ENCODE measurements at regions not wholly inside any gene's neighbourhood (a gene's known extent, or its start where the extent isn't known, plus 50 kb on each side); places are given as distances from the start of the nearest gene placed in this dataset.

GRCh38 chr1:101546885-101547284, 310.1 kb downstream of the S1PR1 start:
- no peaks in the 10 kb centered on the region for H3K9me3 ChIP-seq (ENCODE audit: severe bottlenecking)
- H3K27ac ChIP-seq = no peak overlapping the region
- H3K36me3 ChIP-seq = no peaks in the 10 kb centered on the region
- DNase-seq = no peak
- peaks cover 57% of the 10 kb centered on the region for H3K27me3 ChIP-seq (ENCODE audit: insufficient read depth, low read depth, severe bottlenecking)
- no peak overlapping the region for H3K4me3 ChIP-seq (ENCODE audit: low read depth, low read length)
- TF ChIP-seq CTCF (IDR thresholded peaks at IDR 0.05; ENCODE audit: low read depth, low read length) = no peak

GRCh38 chr1:101547357-101547756, 310.5 kb downstream of the S1PR1 start:
- H3K27ac ChIP-seq = no peak overlapping the region
- DNase-seq = no peak

GRCh38 chr1:101548376-101548775, 311.6 kb downstream of the S1PR1 start:
- no peaks in the 10 kb centered on the region for H3K36me3 ChIP-seq
- H3K4me3 ChIP-seq (ENCODE audit: low read depth, low read length) = no peak overlapping the region
- H3K27me3 ChIP-seq (ENCODE audit: insufficient read depth, low read depth, severe bottlenecking) = peaks cover 45% of the 10 kb centered on the region
- no peak for DNase-seq
- H3K27ac ChIP-seq = no peak overlapping the region
- no peaks in the 10 kb centered on the region for H3K9me3 ChIP-seq (ENCODE audit: severe bottlenecking)
- no peak for TF ChIP-seq CTCF (IDR thresholded peaks at IDR 0.05; ENCODE audit: low read depth, low read length)

More at GRCh38 chr1:101547357-101547756, 310.5 kb downstream of the S1PR1 start:
- no peak for TF ChIP-seq CTCF (IDR thresholded peaks at IDR 0.05; ENCODE audit: low read depth, low read length)
- H3K27me3 ChIP-seq (ENCODE audit: insufficient read depth, low read depth, severe bottlenecking) = peaks cover 54% of the 10 kb centered on the region
- H3K9me3 ChIP-seq (ENCODE audit: severe bottlenecking) = no peaks in the 10 kb centered on the region
- H3K36me3 ChIP-seq = no peaks in the 10 kb centered on the region
- no peak overlapping the region for H3K4me3 ChIP-seq (ENCODE audit: low read depth, low read length)

GRCh38 chr1:101550581-101550980, 313.8 kb downstream of the S1PR1 start:
- no peak for DNase-seq
- no peaks in the 10 kb centered on the region for H3K36me3 ChIP-seq
- no peak overlapping the region for H3K4me3 ChIP-seq (ENCODE audit: low read depth, low read length)
- no peak overlapping the region for H3K27ac ChIP-seq
- H3K9me3 ChIP-seq (ENCODE audit: severe bottlenecking) = no peaks in the 10 kb centered on the region
- no peak for TF ChIP-seq CTCF (IDR thresholded peaks at IDR 0.05; ENCODE audit: low read depth, low read length)
- peaks cover 27% of the 10 kb centered on the region for H3K27me3 ChIP-seq (ENCODE audit: insufficient read depth, low read depth, severe bottlenecking)

GRCh38 chr1:101566883-101567538, 330.2 kb downstream of the S1PR1 start:
- TF ChIP-seq CTCF (IDR thresholded peaks at IDR 0.05; ENCODE audit: low read depth, low read length) = no peak
- peaks cover 13% of the 10 kb centered on the region for H3K27me3 ChIP-seq (ENCODE audit: insufficient read depth, low read depth, severe bottlenecking)
- no peaks in the 10 kb centered on the region for H3K36me3 ChIP-seq
- H3K27ac ChIP-seq = no peak overlapping the region
- DNase-seq = no peak
- H3K9me3 ChIP-seq (ENCODE audit: severe bottlenecking) = no peaks in the 10 kb centered on the region
- no peak overlapping the region for H3K4me3 ChIP-seq (ENCODE audit: low read depth, low read length)
